ENCODE measurements at regions not wholly inside any gene's neighbourhood (a gene's known extent, or its start where the extent isn't known, plus 50 kb on each side); places are given as distances from the start of the nearest gene placed in this dataset.

DNA sequence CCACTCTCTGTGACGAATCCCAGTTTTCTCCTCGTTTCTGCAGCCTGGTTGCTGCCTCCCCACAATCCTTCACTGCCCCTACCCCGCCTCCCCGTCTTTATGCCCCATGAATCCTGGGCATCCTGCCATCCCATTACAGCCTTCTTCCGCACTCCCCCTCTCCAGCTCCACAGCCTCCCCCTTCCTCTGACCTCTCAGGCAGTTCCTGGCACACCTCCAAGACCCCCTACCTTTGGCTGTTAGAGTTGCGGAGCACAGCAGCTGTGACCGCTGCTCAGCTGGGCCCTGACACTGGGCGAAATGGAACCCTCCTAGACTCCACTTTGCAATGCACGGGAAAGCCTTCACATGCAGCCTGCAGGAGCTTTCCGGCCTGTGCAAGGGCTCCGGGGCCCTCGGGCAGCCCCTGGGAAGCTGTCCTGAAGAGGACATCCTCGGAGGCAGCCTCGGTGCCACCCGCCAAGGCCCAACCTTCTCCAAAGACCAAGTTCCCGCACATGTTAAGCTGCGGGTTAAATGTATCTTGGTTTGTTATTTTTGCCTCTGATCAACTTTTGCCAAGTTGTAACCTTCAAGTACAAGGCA lies 400.7 kb upstream of the MKI67 start:
- DNase-seq (ENCODE audit: low read depth in 3 of 3): no peak

DNA sequence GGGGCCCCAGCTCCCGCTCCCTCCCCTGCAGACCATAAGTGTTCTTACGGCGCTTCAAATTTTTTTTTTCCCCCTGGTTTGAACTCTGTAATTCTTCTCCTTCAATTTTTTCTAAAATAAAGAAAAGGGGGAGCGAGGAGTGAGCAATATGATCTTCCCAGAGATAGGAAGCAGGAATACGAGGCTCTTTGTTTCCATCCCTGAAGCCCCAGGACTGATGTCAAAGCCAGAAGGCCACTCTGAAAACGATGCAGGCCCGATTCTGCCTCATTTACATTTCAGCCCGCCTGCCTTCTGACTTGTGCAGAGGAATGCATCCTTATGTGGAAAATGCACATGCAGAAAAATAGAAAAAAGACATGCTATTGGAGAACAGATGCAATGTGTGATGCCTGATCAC lies 401.5 kb upstream of the MKI67 start:
- DNase-seq (ENCODE audit: low read depth in 3 of 3): no peak

DNA sequence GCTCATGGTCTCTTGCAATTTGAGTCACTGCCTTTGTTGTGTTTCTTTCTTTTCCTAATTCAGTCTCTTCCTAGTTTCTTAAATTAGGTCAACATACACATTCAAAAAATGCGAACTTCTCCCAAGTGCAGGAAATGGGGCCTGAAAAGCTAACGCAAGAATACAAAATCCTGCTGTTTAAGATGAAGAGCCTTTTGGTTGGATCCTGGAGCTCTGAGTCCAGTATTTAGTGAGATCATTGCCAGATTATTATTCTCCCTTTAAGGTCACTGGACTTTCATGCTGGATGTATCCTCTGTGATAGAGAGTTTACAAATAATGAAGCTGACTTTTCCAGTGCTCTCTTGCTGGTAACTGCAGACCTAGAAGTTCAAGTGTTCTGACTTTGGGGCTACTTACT lies 401.9 kb upstream of the MKI67 start:
- no peak for DNase-seq (ENCODE audit: low read depth in 3 of 3)

DNA sequence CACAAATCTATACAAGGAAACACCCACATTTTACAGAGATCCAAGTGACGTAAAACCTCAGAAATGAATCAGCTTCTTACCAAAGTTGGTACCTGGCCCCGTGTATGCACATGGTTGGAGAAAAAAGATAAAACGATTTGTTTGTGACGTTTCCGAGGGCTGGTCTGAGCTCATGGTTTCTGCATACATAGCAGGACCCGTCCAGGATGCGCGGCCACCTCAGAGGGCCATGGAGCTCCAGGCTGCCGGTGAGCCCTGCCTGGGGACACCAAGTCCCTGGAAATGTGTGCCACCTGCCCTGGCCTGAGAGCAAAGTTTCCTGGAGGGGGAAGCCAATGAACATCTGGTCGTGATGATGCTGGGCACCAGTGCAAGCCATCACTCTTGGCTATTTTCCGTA lies 402.6 kb upstream of the MKI67 start:
- no peak for DNase-seq (ENCODE audit: low read depth in 3 of 3)

- no peak for DNase-seq (ENCODE audit: low read depth in 3 of 3)
Observed at GRCh38 chr10:128529225-128529624, 403.0 kb upstream of the MKI67 start.

GRCh38 chr10:128530301-128530700 lies 404.1 kb upstream of the MKI67 start:
- no peak for DNase-seq (ENCODE audit: low read depth in 3 of 3)

DNA sequence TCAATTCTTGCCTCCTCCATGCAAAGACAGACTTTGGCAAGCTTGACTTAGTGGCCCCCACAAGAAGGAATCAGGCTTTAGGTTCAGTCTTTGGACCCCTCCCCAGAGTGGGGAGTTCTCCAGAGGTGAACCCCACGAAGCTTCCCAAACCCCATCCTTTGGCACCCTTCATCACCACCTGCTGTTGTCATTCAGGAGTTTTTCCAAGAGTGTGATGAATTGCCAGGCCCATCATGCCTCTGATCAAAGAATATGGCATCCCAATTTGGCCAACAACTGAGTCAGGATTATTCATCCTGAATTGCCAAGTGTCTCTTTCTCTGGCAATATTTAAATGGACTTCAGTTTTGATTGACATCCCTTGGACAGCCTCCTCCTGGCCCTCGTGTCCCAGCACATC lies 404.7 kb upstream of the MKI67 start:
- DNase-seq (ENCODE audit: low read depth in 3 of 3): no peak

DNA sequence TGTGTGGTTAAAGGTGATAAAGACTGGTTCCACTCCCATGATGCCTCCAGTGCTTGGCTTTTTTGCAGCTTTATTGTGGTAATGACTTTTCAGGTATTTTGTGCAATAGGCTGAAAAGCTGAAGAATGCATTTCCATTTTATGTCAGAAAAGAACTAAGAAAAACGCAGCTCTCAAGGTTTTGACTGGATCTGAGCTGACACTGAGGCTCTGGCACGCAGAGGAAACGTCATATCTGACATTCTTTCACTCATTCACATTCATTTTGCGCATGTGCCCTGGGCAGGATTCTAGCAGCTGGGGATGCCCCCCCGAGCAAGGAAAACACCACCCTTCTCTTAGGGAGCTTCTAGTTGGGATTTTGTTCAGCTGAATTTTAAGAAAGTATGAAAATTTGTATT lies 408.5 kb upstream of the MKI67 start:
- DNase-seq (ENCODE audit: low read depth in 3 of 3): no peak

GRCh38 chr10:128536259-128536658 lies 410.0 kb upstream of the MKI67 start:
- no peak for DNase-seq (ENCODE audit: low read depth in 3 of 3)

DNA sequence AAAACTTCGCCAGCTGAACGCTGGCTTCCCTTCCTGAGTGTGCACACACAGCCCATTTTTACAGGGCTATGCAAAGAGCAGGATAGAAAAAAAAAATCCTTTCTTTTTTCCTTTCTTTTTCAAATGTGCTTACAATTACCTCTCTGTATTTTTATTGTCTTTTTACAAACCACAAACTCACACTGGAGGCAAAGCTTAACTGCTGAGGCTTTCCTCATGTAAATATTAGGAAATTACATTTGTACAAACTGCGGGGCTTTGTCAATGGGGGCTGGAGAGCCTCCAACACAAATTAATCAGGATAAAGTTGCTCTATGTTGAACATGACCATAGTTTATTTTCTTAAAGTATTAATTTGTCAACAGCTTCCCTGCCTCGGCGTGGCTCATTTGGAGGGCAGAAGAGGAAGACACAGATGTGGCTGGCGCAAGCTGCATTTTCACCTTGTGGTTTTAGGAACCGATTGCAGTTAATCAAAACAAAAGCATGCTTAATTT lies 411.7 kb upstream of the MKI67 start:
- DNase-seq (ENCODE audit: low read depth in 3 of 3): no peak

DNA sequence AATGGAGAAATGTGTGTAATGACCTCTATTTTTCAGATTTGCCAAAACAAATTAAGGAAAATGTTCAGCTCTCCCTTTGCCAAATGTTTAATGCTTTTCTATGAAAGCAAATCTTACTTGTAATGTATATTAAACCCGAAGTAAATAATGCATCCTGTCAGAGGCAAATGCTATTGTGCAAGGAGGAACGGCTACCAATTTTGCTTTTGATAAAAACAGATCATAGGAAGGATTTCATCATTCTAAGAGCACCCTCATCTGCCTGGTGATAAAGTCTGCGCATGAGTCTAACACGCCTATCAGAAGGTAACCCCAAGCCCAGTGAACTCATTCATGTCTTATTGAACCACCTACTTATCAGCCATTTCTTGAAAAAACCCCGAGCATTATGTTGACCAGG lies 412.4 kb upstream of the MKI67 start:
- no peak for DNase-seq (ENCODE audit: low read depth in 3 of 3)

GRCh38 chr10:128539510-128540127 lies 413.4 kb upstream of the MKI67 start:
- no peak for DNase-seq (ENCODE audit: low read depth in 3 of 3)

GRCh38 chr10:128540128-128540762 lies 414.0 kb upstream of the MKI67 start:
- no peak for DNase-seq (ENCODE audit: low read depth in 3 of 3)

DNA sequence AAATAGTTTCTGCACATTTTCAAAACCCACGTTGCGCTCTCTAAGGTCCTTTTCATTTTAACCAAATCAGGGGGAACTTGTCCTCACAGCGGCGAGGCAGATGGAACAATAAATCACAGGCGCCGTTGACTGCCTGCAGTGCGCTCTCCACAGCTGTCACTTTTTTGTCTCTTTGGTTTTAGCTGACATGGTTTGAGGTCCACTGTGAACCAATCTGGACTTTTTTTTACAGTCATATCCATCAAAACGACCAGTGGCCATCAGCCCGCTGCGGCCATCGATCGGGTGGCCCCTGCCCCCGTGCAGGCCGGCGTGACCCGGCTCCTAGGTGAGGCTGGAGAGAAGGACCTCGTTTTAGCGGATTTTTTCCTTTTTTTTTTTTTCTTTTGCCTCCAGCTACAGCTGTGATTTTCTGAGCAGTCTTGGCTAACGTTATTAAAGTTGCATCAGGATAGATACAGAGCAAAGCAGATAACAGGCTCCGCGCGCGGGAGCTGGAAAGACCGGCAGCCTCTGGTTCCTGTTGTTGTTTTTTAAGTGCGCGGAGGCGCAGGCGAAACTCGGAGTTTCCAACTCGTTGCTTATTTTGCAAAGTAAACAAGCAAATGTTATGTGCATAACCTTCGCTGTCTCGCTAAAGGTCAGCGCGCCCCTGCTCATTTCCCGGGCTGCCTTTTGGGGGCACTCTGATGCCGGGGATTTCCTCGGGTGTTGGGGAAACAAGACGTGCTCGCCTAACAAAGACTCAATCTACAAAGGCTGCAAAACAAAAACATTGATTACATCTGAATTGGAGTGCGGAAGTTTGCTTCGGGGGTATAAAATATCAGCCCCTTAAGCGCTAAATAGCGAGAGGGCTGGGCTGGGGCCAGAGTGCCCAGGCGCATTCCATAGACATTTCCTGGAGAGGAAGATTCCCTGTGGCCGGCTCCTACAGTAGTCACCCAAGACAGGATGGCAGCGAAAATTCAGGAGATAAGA lies 414.8 kb upstream of the MKI67 start:
- DNase-seq (ENCODE audit: low read depth in 3 of 3): no peak

GRCh38 chr10:128541926-128542475 lies 415.8 kb upstream of the MKI67 start:
- DNase-seq (ENCODE audit: low read depth in 3 of 3): no peak

DNA sequence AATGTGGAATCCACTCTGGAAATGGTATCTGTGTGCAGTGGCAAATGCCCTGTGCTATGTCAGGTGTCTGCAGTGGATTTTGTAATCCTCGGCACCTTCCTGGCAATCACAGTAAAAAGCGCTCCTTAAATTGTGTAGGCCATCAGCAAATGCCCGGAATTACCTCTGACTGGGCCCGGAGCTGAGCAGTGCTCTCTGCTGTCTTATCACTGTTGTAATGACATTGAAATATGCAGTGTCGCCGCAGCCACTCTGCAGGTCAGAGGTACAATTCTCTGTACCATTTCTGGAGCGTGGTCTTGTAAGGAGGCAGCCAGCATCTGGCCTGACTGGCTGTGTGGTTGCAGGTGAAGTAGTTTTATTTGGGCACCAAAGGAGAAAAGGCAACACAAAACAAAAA lies 416.4 kb upstream of the MKI67 start:
- no peak for DNase-seq (ENCODE audit: low read depth in 3 of 3)

DNA sequence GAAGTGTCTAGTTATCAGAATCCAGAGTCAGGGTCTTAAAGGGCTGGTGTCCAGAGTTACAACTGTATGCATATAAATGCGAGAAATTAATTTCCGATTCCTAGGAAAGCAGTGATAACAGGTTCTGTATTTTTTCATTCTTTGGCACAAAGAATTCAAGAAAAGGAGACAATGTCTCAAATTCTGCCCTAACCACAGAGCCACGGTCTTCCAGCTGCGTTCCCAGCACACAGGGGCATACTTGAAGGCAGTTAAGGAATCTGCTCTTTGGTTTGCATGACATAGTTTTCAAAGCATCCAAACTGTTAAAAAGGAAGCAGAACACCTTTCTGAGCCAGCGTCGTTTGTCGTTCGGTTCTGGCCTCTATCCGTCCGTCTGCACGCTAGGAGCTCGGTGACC lies 416.9 kb upstream of the MKI67 start:
- no peak for DNase-seq (ENCODE audit: low read depth in 3 of 3)

DNA sequence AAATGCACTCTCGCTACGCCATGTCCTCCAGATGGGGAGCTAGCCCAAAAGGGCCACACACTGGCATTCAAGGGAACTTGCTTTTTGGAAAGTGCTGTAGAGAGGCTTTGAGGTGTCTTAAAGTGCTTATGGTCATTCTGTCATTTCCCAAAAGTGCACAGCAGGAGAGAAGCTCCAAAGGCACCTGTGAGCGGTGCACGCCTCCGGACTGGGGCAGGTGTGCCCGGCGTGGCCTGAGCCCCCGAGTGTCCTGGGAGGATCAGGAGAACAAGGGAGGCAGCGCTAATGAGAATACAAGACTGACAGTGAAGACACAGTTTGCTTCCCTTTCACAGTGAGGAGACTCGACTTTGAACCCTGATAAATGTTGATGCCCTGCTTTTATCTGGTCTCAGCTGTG lies 419.0 kb upstream of the MKI67 start:
- no peak for DNase-seq (ENCODE audit: low read depth in 3 of 3)

DNA sequence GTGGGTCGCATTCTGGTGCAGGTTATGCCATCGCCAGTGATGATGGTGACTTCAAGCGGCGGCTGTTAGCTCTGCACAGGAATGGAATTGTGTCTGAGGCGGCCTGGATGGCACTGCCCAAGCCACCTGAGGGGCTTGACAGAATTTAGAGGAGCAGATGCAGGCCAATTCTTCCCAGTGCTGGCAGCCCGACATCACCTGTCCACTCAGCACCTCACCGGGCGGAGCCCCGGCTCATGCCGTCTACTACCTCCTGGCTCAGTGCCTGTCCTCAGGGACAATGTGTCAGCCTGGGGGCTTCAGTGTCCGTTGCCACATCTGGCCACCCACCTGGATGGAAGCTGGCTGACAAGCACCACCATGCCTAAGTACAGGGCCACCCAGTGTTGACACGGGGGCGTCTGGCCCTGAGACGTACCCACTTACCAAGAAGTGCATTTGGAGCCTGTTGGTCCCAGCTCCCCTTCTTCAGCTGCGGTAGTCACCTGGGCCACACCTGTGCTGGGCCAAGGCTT lies 420.5 kb upstream of the MKI67 start:
- DNase-seq (ENCODE audit: low read depth in 3 of 3): no peak

DNA sequence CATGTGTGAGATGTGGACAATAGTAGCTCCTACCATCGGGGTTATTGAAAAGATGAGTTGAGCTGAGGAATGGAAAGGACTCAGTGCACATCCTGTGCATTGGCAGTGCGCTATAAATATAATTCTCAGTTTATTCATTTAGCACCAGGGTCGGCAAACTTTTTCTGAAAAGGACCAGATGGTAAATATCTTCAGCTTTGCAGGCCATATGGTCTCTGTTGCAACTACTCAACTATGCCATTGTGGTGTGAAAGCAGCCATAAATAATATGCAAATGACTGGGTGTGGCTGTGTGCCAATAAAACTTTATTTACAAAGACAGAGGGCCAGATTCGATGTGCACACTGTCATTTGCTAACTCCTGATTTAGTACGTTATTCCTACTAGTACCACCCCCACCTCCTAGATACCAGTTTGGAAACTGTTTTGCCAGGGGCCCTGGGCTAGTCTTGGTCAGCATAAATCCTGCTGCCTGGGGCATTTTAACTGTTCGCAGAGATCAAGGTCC lies 422.9 kb upstream of the MKI67 start:
- no peak for DNase-seq (ENCODE audit: low read depth in 3 of 3)

DNA sequence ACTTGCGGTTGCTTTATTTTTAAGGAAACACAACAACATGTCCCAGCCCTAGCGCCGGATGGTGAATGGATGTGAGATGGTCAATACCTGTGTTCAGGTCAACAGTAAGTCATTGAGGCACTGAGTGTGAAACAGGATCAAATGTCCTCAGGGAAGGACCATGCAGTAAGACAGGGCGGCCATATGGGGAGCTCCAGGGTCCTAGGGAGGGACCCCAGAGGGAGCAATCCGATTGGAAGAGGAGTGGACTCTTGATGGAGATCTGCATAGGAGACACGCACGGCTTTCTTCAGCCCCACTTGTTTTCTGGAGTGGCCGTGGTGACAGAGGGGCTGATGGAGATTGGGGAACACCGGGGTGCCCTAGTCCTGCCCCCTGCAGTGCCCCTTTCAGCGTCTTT lies 423.8 kb upstream of the MKI67 start:
- no peak for DNase-seq (ENCODE audit: low read depth in 3 of 3)

DNA sequence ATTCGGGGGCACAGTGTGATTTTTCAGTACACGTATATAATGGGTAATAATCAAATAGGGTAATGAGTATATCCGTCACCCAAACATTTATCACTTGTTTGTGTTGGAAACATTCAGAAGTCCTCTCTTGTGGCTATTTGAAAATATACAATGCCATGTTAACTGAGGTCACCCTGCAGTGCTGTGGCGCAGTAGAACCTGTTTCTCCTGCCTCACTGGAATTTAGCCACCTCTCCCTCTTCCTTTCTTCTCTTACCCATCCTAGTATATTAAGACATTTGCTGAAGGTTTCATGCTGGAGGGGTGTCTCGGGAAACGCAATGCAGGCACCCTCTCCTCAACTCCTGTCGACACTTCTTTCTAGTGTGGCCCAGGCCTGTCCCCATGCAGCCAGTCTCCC lies 425.3 kb upstream of the MKI67 start:
- DNase-seq (ENCODE audit: low read depth in 3 of 3): no peak
